HEK293 (cell line): ENCODE measurements at regions not wholly inside any gene's neighbourhood (a gene's known extent, or its start where the extent isn't known, plus 50 kb on each side); places are given as distances from the start of the nearest gene placed in this dataset.
A peak's percentile ranks its signal among the peaks of the same experiment; 100 is the strongest.

Experiments
- CTCF ChIA-PET: fragments of 350-600 bp; formaldehyde crosslinking; extraction: SDS; loops from one replicate; lab custom pipeline; 2021; ENCODE audit warnings: antibody characterized with exemption; lab: Yijun Ruan, JAX
- POLR2A ChIA-PET: fragments of 300-600 bp; formaldehyde crosslinking; extraction: SDS; loops from one replicate; lab custom pipeline; 2020; ENCODE audit warnings: antibody characterized with exemption, inconsistent platforms; lab: Yijun Ruan, JAX
- H3K27ac ChIP-seq: fragments of 200-500 bp; sonication (Bioruptor generic); 2 replicates; pipeline ENCODE4 v1.5.1; 2014; ENCODE audit warnings: low read depth, low read length, control low read depth, inconsistent platforms; ENCODE audit errors: extremely low read depth
- H3K36me3 ChIP-seq, 2 experiments: fragments of 200-500 bp in 1 of 2; sonication (Bioruptor generic) in 1 of 2; 1 replicate in 1 of 2; 2 replicates in 1 of 2; pipeline ENCODE4 v1.5.1; 2014 to 2017; ENCODE audit warnings: inconsistent platforms in 2 of 2, low read length in 2 of 2; ENCODE audit not compliant: control insufficient read depth in 2 of 2, insufficient read depth in 1 of 2
- H3K4me1 ChIP-seq: fragments of 200-500 bp; sonication (Bioruptor generic); 2 replicates; pipeline ENCODE4 v1.5.1; 2014; ENCODE audit warnings: mild to moderate bottlenecking, low read length, inconsistent platforms; ENCODE audit not compliant: control insufficient read depth, insufficient read depth
- H3K4me3 ChIP-seq: 2 replicates; pipeline ENCODE4 v1.5.1; 2011; ENCODE audit warnings: low read depth, mild to moderate bottlenecking, control low read depth, low read length, moderate library complexity
- H3K9me3 ChIP-seq: fragments of 200-500 bp; sonication (Bioruptor generic); 2 replicates; pipeline ENCODE4 v1.5.1; 2014; ENCODE audit warnings: low read depth, low read length, inconsistent platforms; ENCODE audit not compliant: control insufficient read depth, insufficient read depth
- GLIS1 ChIP-seq: fragments of 450-650 bp; formaldehyde crosslinking; IDR thresholded peaks from 2 replicates; pipeline ENCODE4 v1.5.1; 2016; ENCODE audit warnings: missing biosample characterization, missing genetic modification characterization
- GLIS2 ChIP-seq: fragments of 450-650 bp; formaldehyde crosslinking; IDR thresholded peaks from 2 replicates; pipeline ENCODE4 v1.5.1; 2016; ENCODE audit warnings: missing biosample characterization, missing genetic modification characterization
- KLF9 ChIP-seq: fragments of 450-650 bp; formaldehyde crosslinking; IDR thresholded peaks from 2 replicates; pipeline ENCODE4 v1.5.1; 2016; ENCODE audit warnings: missing biosample characterization, missing genetic modification characterization, low read depth
- PBX3 ChIP-seq: sonication (generic); formaldehyde crosslinking; IDR thresholded peaks from 2 replicates; pipeline ENCODE4 v1.8.1; 2022; ENCODE audit warnings: mild to moderate bottlenecking, moderate library complexity, missing genetic modification reagents
- REST ChIP-seq: fragments of 450-650 bp; formaldehyde crosslinking; IDR thresholded peaks from 2 replicates; pipeline ENCODE4 v1.5.1; 2016; ENCODE audit warnings: missing biosample characterization, missing genetic modification characterization
- SP7 ChIP-seq: fragments of 450-650 bp; formaldehyde crosslinking; IDR thresholded peaks from 2 replicates; pipeline ENCODE4 v1.5.1; 2016; ENCODE audit warnings: missing biosample characterization, missing genetic modification characterization
- ZBTB17 ChIP-seq: fragments of 450-650 bp; formaldehyde crosslinking; IDR thresholded peaks from 2 replicates; pipeline ENCODE4 v1.5.1; 2016; ENCODE audit warnings: missing biosample characterization, missing genetic modification characterization
- ZFP3 ChIP-seq: fragments of 450-650 bp; formaldehyde crosslinking; IDR thresholded peaks from 2 replicates; pipeline ENCODE4 v1.5.1; 2016; ENCODE audit warnings: low read depth, missing biosample characterization, missing genetic modification characterization
- ZNF148 ChIP-seq: fragments of 450-650 bp; formaldehyde crosslinking; IDR thresholded peaks from 2 replicates; pipeline ENCODE4 v1.5.0; 2017; ENCODE audit warnings: missing biosample characterization, missing genetic modification characterization, borderline replicate concordance
- ZNF174 ChIP-seq: fragments of 450-650 bp; formaldehyde crosslinking; IDR thresholded peaks from 2 replicates; pipeline ENCODE4 v1.5.0; 2017; ENCODE audit warnings: missing biosample characterization, mild to moderate bottlenecking, missing genetic modification characterization
- ZNF18 ChIP-seq: fragments of 450-650 bp; formaldehyde crosslinking; IDR thresholded peaks from 2 replicates; pipeline ENCODE4 v1.5.1; 2016; ENCODE audit warnings: missing biosample characterization, missing genetic modification characterization
- ZNF184 ChIP-seq: fragments of 450-650 bp; IDR thresholded peaks from 2 replicates; pipeline ENCODE4 v1.5.1; 2018; ENCODE audit warnings: missing biosample characterization, mild to moderate bottlenecking, missing genetic modification characterization
- ZNF211 ChIP-seq: fragments of 450-650 bp; formaldehyde crosslinking; IDR thresholded peaks from 2 replicates; pipeline ENCODE4 v1.5.1; 2016; ENCODE audit warnings: low read depth, missing biosample characterization, missing genetic modification characterization
- ZNF292 ChIP-seq: fragments of 450-650 bp; formaldehyde crosslinking; IDR thresholded peaks from 2 replicates; pipeline ENCODE4 v1.5.1; 2016; ENCODE audit warnings: low read depth, missing biosample characterization, missing genetic modification characterization, borderline replicate concordance
- ZNF341 ChIP-seq: fragments of 450-650 bp; formaldehyde crosslinking; IDR thresholded peaks from 2 replicates; pipeline ENCODE4; 2016; ENCODE audit warnings: low read depth, missing biosample characterization, missing genetic modification characterization
- ZNF350 ChIP-seq: fragments of 450-650 bp; formaldehyde crosslinking; IDR thresholded peaks from 2 replicates; pipeline ENCODE4 v1.5.0; 2017; ENCODE audit warnings: missing biosample characterization, mild to moderate bottlenecking, missing genetic modification characterization
- ZNF366 ChIP-seq: fragments of 450-650 bp; formaldehyde crosslinking; conservative IDR thresholded peaks from 2 replicates; pipeline ENCODE4 v1.5.1; 2016; ENCODE audit warnings: missing biosample characterization, missing genetic modification characterization
- ZNF426 ChIP-seq: fragments of 450-650 bp; formaldehyde crosslinking; IDR thresholded peaks from 2 replicates; pipeline ENCODE4 v1.5.1; 2017; ENCODE audit warnings: missing biosample characterization, missing genetic modification characterization, mild to moderate bottlenecking, inconsistent platforms, moderate library complexity
- ZNF433 ChIP-seq: fragments of 450-650 bp; formaldehyde crosslinking; IDR thresholded peaks from 2 replicates; pipeline ENCODE4 v1.5.1; 2016; ENCODE audit warnings: missing biosample characterization, missing genetic modification characterization, low read depth
- ZNF510 ChIP-seq: fragments of 450-650 bp; formaldehyde crosslinking; IDR thresholded peaks from 2 replicates; pipeline ENCODE4 v1.5.1; 2018; ENCODE audit warnings: mild to moderate bottlenecking, missing genetic modification characterization, missing biosample characterization; ENCODE audit not compliant: insufficient replicate concordance
- ZNF514 ChIP-seq: fragments of 450-650 bp; formaldehyde crosslinking; IDR thresholded peaks from 2 replicates; pipeline ENCODE4 v1.5.1; 2016; ENCODE audit warnings: missing biosample characterization, missing genetic modification characterization
- ZNF670 ChIP-seq: fragments of 450-650 bp; formaldehyde crosslinking; IDR thresholded peaks from 2 replicates; pipeline ENCODE4 v1.5.1; 2016; ENCODE audit warnings: missing biosample characterization, missing genetic modification characterization, low read depth
- ZNF791 ChIP-seq: fragments of 450-650 bp; formaldehyde crosslinking; IDR thresholded peaks from 2 replicates; pipeline ENCODE4 v1.5.1; 2016; ENCODE audit warnings: missing biosample characterization, missing genetic modification characterization
- ZNF843 ChIP-seq: fragments of 450-650 bp; formaldehyde crosslinking; IDR thresholded peaks from 2 replicates; pipeline ENCODE4 v1.5.1; 2016; ENCODE audit warnings: missing biosample characterization, missing genetic modification characterization

GRCh38 chr3:8327739-8328138, 173.9 kb upstream of the LMCD1 start:
- H3K9me3 ChIP-seq = no peaks in the 10 kb centered on the region
- POLR2A ChIA-PET = no interaction called here
- TF ChIP-seq ZNF292 (tag by site-specific recombination) (no peak), ZNF341 (no peak), ZNF350 (tag by site-specific recombination) (no peak), GLIS1 (no peak), SP7 (no peak), ZNF18 (tag by site-specific recombination) (no peak)
- H3K27ac ChIP-seq = no peak overlapping the region
- CTCF ChIA-PET = interaction anchor here (0.7 to 2.2 kb wide), 5 partner anchors 25 to 216 kb away, joined by 3 to 11 read pairs (median 5); no protein-coding TSS in a partner anchor
- no peak overlapping the region for H3K4me3 ChIP-seq
- no peaks in the 10 kb centered on the region for H3K36me3 ChIP-seq
- H3K4me1 ChIP-seq = peaks cover 28% of the 10 kb centered on the region

GRCh38 chr3:8328967-8329366, 172.7 kb upstream of the LMCD1 start:
- H3K9me3 ChIP-seq = no peaks in the 10 kb centered on the region
- POLR2A ChIA-PET = no interaction called here
- no peaks in the 10 kb centered on the region for H3K36me3 ChIP-seq
- no peak overlapping the region for H3K4me3 ChIP-seq
- TF ChIP-seq ZFP3 (tag by site-specific recombination) (no peak), ZNF211 (tag by site-specific recombination) (no peak), ZNF670 (tag by site-specific recombination) (no peak), ZNF184 (tag by site-specific recombination) (no peak), GLIS1 (no peak), ZNF843 (tag by site-specific recombination) (no peak), ZNF514 (tag by site-specific recombination) (no peak), ZNF433 (tag by site-specific recombination) (no peak), ZNF426 (no peak), ZNF174 (no peak), ZNF510 (tag by site-specific recombination) (no peak), ZBTB17 (tag by site-specific recombination) (no peak), GLIS2 (no peak), PBX3 (no peak)
- TF ChIP-seq, all 188 proteins: peak for 0
- CTCF ChIA-PET = no interaction called here
- peak overlapping the region; percentile 72 for H3K27ac ChIP-seq
- peaks cover 28% of the 10 kb centered on the region for H3K4me1 ChIP-seq

GRCh38 chr3:8329598-8329997, 172.0 kb upstream of the LMCD1 start:
- H3K4me3 ChIP-seq = no peak overlapping the region
- no peaks in the 10 kb centered on the region for H3K36me3 ChIP-seq
- H3K9me3 ChIP-seq = no peaks in the 10 kb centered on the region
- POLR2A ChIA-PET = no interaction called here
- H3K27ac ChIP-seq = peak overlapping the region; percentile 72
- H3K4me1 ChIP-seq = peaks cover 28% of the 10 kb centered on the region
- CTCF ChIA-PET = interaction anchor here (0.6 to 1.1 kb wide), 2 partner anchors 28 to 208 kb away, joined by 3 to 4 read pairs; no protein-coding TSS in a partner anchor
- TF ChIP-seq REST (tag by site-specific recombination) (no peak), KLF9 (no peak), ZNF148 (tag by site-specific recombination) (no peak), ZNF791 (tag by site-specific recombination) (no peak), ZNF366 (tag by site-specific recombination) (no peak), ZNF514 (tag by site-specific recombination) (no peak)
